ENCODE measurements at regions not wholly inside any gene's neighbourhood (a gene's known extent, or its start where the extent isn't known, plus 50 kb on each side); places are given as distances from the start of the nearest gene placed in this dataset.

GRCh38 chr4:107252571-107252970 lies 216.5 kb upstream of the DKK2 start:
- intact Hi-C loops (cut with micrococcal nuclease), result no loop called here
- no peak for FAIRE-seq

More at GRCh38 chr4:107252571-107252970, 216.5 kb upstream of the DKK2 start:
- H4K20me1 ChIP-seq (replicated peaks; ENCODE audit: control insufficient read depth, extremely low read depth, insufficient read depth, low read length), result no peaks in the 10 kb centered on the region
- no TSS peak for BruUV-seq (replicated peaks)
- ChIA-PET CTCF (interaction anchor here (1.4 kb wide), 1 partner anchor 69 kb away, joined by 4 read pairs; no protein-coding TSS in a partner anchor), POLR2A (no interaction called here)
- no peak overlapping the region for H2AFZ ChIP-seq (ENCODE audit: low read depth, low read length)
- TF ChIP-seq EZH2 (IDR thresholded peaks at IDR 0.05; ENCODE audit: borderline replicate concordance, low read depth, low read length, severe bottlenecking), result no peak
- no peak for TF ChIP-seq MYC (IDR thresholded peaks at IDR 0.05; ENCODE audit: low read depth, low read length)
- no peak for TF ChIP-seq POLR2AphosphoS5 (IDR thresholded peaks at IDR 0.05; ENCODE audit: insufficient read depth, low read depth, low read length)
- no peak for TF ChIP-seq POLR2A (IDR thresholded peaks at IDR 0.05; ENCODE audit: low read depth, low read length)
- TF ChIP-seq MAX (IDR thresholded peaks at IDR 0.05; ENCODE audit: insufficient read depth, insufficient read length), result no peak
- no peak for TF ChIP-seq CTCF (IDR thresholded peaks at IDR 0.05; ENCODE audit: extremely low read depth in 1 of 2, insufficient read depth in 1 of 2, low read depth in 1 of 2, low read length in 2 of 2)
- TF ChIP-seq GATA2 (IDR thresholded peaks at IDR 0.05; ENCODE audit: insufficient read depth, insufficient read length, low read depth, low read length), result no peak
- TF ChIP-seq JUN (IDR thresholded peaks at IDR 0.05; ENCODE audit: borderline replicate concordance, insufficient read depth, insufficient read length, low read depth), result no peak
- TF ChIP-seq FOS (IDR thresholded peaks at IDR 0.05; ENCODE audit: borderline replicate concordance, insufficient read depth, low read length), result no peak
- no peak overlapping the region for H3K4me2 ChIP-seq (ENCODE audit: insufficient read depth, low read length)
- no peak overlapping the region for H3K4me3 ChIP-seq (replicated peaks in 1 of 3; ENCODE audit: insufficient read depth in 1 of 3, low read depth in 1 of 3, low read length in 3 of 3)
- H3K36me3 ChIP-seq (ENCODE audit: control insufficient read depth in 2 of 2, extremely low read depth in 1 of 2, insufficient read depth in 2 of 2, low read length in 2 of 2), result no peaks in the 10 kb centered on the region
- no peaks in the 10 kb centered on the region for H3K9me3 ChIP-seq (replicated peaks; ENCODE audit: control insufficient read depth, insufficient read depth, low read length)
- H3K27ac ChIP-seq (ENCODE audit: insufficient read depth, low read depth, low read length), result no peak overlapping the region
- no peaks in the 10 kb centered on the region for H3K79me2 ChIP-seq (ENCODE audit: control insufficient read depth, insufficient read depth, low read length)
- H3K9ac ChIP-seq (replicated peaks; ENCODE audit: extremely low read depth, insufficient read depth, low read length), result no peak overlapping the region
- no peak for DNase-seq (ENCODE audit: low read depth, low spot score)
- dilution Hi-C loops (cut with MboI; ENCODE audit: extremely low pct_ligation_motif_present, low sequenced_read_pairs), result no loop called here
- no peaks in the 10 kb centered on the region for H3K9me1 ChIP-seq (replicated peaks; ENCODE audit: control insufficient read depth, extremely low read depth, insufficient read depth, low read length)
- no peaks in the 10 kb centered on the region for H3K4me1 ChIP-seq (ENCODE audit: control insufficient read depth, extremely low read depth, insufficient read depth, low read length)
- H3K27me3 ChIP-seq (ENCODE audit: control insufficient read depth in 2 of 2, insufficient read depth in 2 of 2, low read length in 2 of 2), result no peaks in the 10 kb centered on the region
